Heart left ventricle (tissue), 13 donors: ENCODE measurements at regions not wholly inside any gene's neighbourhood (a gene's known extent, or its start where the extent isn't known, plus 50 kb on each side); places are given as distances from the start of the nearest gene placed in this dataset.

Source experiments
- POLR2A ChIP-seq, 2 donors: fragments of 450-650 bp; IDR thresholded peaks; one replicate each; pipeline ENCODE4 v1.6.1; 2017; ENCODE audit warnings: antibody characterized with exemption in 2 of 2, mild to moderate bottlenecking in 2 of 2, moderate library complexity in 2 of 2
- TF ChIP-seq, protein P1 (sequence below), 12 donors: fragments of 200-600 bp; sonication (generic) in 4 of 12; IDR thresholded peaks; one replicate each; pipeline versions ENCODE4 v1.5.0 to v1.8.0; 2018 to 2022; ENCODE audit warnings: antibody characterized with exemption in 12 of 12, mild to moderate bottlenecking in 5 of 12
- donor health status: ischemic (EF 13 %, LVEDD 7.1; RV severe dilation, severe dysfunction).
- donor health status: DM: no; HTN: yes; CAD: no.
- donor health status: DM: no; HTN: no; CAD: no.
- donor health status: ischemic (EF 25% LVEDD 6.9; RV normal size, moderate dysfunction).
- donor health status: ischemic (EF 25% LVEDD 5.7; RV mildly dilated, moderate dysfunction).
- donor health status: ischemic (EF 35%, LVEDD 5.7; RV mildly dilated, moderate dysfunction).
- donor health status: nonischemic (EF 11% LVEDD 7.7; RV severe dilation, severe dysfunction).
- donor health status: DM: yes; HTN: yes; CAD: no.
- donor health status: PGD.
- donor health status: ischemic (EF 29% LVEDD 5.4; RV normal size, mild dysfunction).
- donor health status: nonischemic (EF 23%, LVEDD 6.1; RV moderate dilation, normal function).

DNA sequence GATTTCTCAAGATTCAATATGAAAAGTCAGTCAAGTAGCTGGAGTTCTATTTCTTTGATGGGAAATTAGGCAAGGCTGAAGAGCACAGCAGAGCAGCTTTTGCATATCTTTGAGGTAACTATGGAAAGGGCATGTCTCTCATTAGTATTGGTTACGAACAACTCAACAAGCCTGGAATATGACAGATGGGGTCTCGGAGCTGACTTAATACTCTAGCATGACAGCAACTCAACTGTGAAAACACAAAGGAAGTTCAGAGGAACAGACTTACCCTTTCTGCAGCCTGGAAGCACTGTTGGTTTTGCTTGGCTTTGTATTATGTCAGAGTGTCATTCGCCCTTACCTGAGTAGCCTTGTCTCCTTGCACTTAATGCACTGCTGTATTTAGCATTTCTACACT is 79.9 kb upstream of the AADAT start:
- TF ChIP-seq, protein P1, sequence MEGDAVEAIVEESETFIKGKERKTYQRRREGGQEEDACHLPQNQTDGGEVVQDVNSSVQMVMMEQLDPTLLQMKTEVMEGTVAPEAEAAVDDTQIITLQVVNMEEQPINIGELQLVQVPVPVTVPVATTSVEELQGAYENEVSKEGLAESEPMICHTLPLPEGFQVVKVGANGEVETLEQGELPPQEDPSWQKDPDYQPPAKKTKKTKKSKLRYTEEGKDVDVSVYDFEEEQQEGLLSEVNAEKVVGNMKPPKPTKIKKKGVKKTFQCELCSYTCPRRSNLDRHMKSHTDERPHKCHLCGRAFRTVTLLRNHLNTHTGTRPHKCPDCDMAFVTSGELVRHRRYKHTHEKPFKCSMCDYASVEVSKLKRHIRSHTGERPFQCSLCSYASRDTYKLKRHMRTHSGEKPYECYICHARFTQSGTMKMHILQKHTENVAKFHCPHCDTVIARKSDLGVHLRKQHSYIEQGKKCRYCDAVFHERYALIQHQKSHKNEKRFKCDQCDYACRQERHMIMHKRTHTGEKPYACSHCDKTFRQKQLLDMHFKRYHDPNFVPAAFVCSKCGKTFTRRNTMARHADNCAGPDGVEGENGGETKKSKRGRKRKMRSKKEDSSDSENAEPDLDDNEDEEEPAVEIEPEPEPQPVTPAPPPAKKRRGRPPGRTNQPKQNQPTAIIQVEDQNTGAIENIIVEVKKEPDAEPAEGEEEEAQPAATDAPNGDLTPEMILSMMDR (IDR thresholded peaks at IDR 0.05) = no peak
- no peak for TF ChIP-seq POLR2A (IDR thresholded peaks at IDR 0.05)
